Daoy (cell line): ENCODE measurements at regions not wholly inside any gene's neighbourhood (a gene's known extent, or its start where the extent isn't known, plus 50 kb on each side); places are given as distances from the start of the nearest gene placed in this dataset.

ENCODE experiments used
- DNase-seq: peaks from one replicate; pipeline ENCODE4 v3.0.0-alpha.2; 2015; ENCODE audit warnings: low read depth

- no peak for DNase-seq
Observed at GRCh38 chrX:98371994-98372393, 1488.3 kb downstream of the RPA4 start.

GRCh38 chrX:98379134-98379533, 1495.4 kb downstream of the RPA4 start:
- no peak for DNase-seq

GRCh38 chrX:98380106-98380505, 1496.4 kb downstream of the RPA4 start:
- DNase-seq, result no peak

- no peak for DNase-seq
Observed at GRCh38 chrX:98380556-98380955, 1496.8 kb downstream of the RPA4 start.

- no peak for DNase-seq
Observed at GRCh38 chrX:98398542-98398941, 1514.8 kb downstream of the RPA4 start.

GRCh38 chrX:98405376-98405775, 1521.7 kb downstream of the RPA4 start:
- DNase-seq, result no peak

GRCh38 chrX:98407584-98407983, 1523.9 kb downstream of the RPA4 start:
- DNase-seq, result no peak

- no peak for DNase-seq
Observed at GRCh38 chrX:98409867-98410266, 1526.2 kb downstream of the RPA4 start.

GRCh38 chrX:98412058-98412457, 1528.3 kb downstream of the RPA4 start:
- DNase-seq, result no peak

GRCh38 chrX:98422536-98422935, 1538.8 kb downstream of the RPA4 start:
- DNase-seq, result no peak

- no peak for DNase-seq
Observed at GRCh38 chrX:98432413-98432812, 1548.7 kb downstream of the RPA4 start.

GRCh38 chrX:98448524-98448923, 1564.8 kb downstream of the RPA4 start:
- no peak for DNase-seq

GRCh38 chrX:98452456-98452855, 1568.7 kb downstream of the RPA4 start:
- no peak for DNase-seq

- DNase-seq, result no peak
Observed at GRCh38 chrX:98459669-98460068, 1576.0 kb downstream of the RPA4 start.

- no peak for DNase-seq
Observed at GRCh38 chrX:98480606-98481005, 1596.9 kb downstream of the RPA4 start.

GRCh38 chrX:98481636-98482035, 1597.9 kb downstream of the RPA4 start:
- DNase-seq, result no peak

- DNase-seq, result no peak
Observed at GRCh38 chrX:98490670-98491069, 1607.0 kb downstream of the RPA4 start.

- DNase-seq, result no peak
Observed at GRCh38 chrX:98501426-98501825, 1617.7 kb downstream of the RPA4 start.

GRCh38 chrX:98506907-98507306, 1623.2 kb downstream of the RPA4 start:
- no peak for DNase-seq

GRCh38 chrX:98514032-98514431, 1630.3 kb downstream of the RPA4 start:
- DNase-seq, result no peak

GRCh38 chrX:98516120-98516519, 1632.4 kb downstream of the RPA4 start:
- no peak for DNase-seq

GRCh38 chrX:98523026-98523425, 1639.3 kb downstream of the RPA4 start:
- DNase-seq, result no peak

GRCh38 chrX:98523521-98523920, 1639.8 kb downstream of the RPA4 start:
- no peak for DNase-seq

GRCh38 chrX:98548519-98548918, 1664.8 kb downstream of the RPA4 start:
- no peak for DNase-seq

- no peak for DNase-seq
Observed at GRCh38 chrX:98568795-98569194, 1685.1 kb downstream of the RPA4 start.
